NCI-H526 (cell line): ENCODE measurements at regions not wholly inside any gene's neighbourhood (a gene's known extent, or its start where the extent isn't known, plus 50 kb on each side); places are given as distances from the start of the nearest gene placed in this dataset.

ENCODE experiments used
- DNase-seq, 2 experiments: peaks; one replicate each; lab custom pipeline; 2025; lab: John Stamatoyannopoulos, UW

GRCh38 chr20:51156041-51156982 is 133.4 kb upstream of the KCNG1 start:
- no peak for DNase-seq

- DNase-seq, result no peak
Measured at GRCh38 chr20:51154708-51155690, 132.1 kb upstream of the KCNG1 start.

DNA sequence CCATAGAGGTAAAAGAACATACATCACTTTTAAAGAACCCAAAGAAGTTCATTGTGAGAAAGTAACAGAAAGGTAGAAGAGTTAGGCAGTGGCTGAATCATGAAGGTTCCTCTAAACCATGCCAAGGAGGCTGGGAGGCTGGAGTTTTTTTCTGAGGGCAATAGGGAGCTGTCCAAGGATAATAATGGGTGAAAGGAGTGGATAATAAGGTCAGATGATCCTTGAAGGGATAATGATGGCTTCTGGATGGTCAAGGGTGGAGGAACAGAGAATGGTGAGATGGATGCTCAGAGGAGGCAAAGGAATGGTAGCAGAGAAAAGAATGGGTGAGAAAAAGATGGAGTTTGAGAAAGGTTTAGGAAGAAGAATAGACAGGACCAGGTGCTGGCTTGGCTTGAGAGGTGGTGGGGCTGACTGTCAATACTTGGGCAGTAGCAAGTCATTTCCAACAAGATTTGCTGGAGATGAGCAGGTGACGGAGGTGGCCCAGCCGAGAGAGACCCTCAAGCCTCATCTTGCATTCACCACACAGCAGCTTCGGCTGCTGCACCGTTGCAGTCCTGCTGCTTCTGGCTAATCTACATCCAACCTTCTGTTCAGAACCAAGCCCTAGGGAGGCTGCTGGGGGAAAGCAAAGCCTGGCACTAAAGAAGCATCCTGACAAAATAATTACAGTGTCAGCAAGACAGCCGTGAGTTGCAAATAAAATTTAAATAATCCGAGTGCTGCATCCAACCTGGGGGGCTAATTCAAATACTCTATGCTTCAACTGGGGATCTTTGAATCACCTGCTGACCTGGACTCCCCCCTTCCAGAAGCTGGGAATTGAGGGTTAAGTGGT is 131.2 kb upstream of the KCNG1 start:
- no peak for DNase-seq

GRCh38 chr20:51148941-51149340 is 126.0 kb upstream of the KCNG1 start:
- no peak for DNase-seq

GRCh38 chr20:51144476-51144875 is 121.6 kb upstream of the KCNG1 start:
- DNase-seq, result no peak

GRCh38 chr20:51143652-51144051 is 120.7 kb upstream of the KCNG1 start:
- no peak for DNase-seq

- no peak for DNase-seq
Measured at GRCh38 chr20:51142448-51142847, 119.5 kb upstream of the KCNG1 start.

- no peak for DNase-seq
Measured at GRCh38 chr20:51140671-51141070, 117.8 kb upstream of the KCNG1 start.

- no peak for DNase-seq
Measured at GRCh38 chr20:51139891-51140290, 117.0 kb upstream of the KCNG1 start.

GRCh38 chr20:51138576-51138975 is 115.7 kb upstream of the KCNG1 start:
- no peak for DNase-seq

DNA sequence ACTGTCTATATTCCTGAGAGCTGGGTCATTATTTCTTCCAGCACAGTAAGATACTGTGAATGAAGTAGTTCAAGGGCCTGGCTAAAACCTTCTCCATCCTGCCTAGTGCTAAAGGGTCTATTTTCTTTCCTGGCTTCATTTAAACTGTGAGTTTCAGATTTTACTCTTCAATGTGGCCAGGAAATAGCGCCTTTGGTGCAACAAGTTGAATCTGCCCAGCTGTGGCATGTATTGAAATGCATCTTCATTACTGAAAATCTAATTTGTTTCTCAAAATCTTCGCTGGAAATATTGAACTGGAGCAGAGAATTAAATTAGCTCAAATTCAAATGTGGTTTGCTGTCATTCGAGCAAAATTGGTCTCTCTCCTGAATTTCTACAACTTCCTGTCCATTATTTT is 114.6 kb upstream of the KCNG1 start:
- DNase-seq, result no peak

DNA sequence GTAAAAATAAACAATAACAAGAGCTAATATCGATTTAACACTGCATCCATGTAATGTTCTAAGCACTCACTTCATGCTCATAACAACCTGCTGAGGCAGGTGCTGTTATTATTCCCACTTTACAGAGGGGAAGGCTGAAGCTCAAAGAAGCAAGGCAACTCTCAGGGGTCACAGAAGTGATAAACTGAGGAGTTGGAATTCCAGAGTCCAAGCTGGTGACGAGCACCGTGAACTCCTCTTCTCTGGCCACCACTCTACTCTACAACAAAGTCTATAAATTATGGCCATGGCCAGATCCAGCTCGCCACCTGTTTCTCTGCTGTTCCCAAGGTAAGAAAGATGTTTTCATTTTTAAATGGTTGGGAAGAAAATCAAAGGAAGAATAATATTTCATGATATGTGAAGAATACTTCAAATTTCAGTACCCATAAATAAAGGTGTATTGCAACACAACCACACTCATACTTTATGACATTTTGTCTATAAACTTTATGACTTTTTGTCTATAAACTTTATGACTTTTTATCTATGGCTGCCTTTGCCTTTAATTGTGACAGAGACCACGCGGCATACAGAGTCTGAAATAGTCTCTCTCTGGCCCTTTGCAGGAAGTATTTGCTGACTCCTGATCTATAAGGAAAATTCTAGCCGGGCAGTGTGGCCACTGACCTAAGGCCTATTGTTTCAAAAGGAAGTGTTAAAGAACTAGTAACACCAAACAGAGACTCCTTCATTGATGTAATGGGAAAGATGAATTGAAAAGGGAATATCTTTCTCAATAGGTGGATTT is 113.2 kb upstream of the KCNG1 start:
- DNase-seq, result no peak

DNA sequence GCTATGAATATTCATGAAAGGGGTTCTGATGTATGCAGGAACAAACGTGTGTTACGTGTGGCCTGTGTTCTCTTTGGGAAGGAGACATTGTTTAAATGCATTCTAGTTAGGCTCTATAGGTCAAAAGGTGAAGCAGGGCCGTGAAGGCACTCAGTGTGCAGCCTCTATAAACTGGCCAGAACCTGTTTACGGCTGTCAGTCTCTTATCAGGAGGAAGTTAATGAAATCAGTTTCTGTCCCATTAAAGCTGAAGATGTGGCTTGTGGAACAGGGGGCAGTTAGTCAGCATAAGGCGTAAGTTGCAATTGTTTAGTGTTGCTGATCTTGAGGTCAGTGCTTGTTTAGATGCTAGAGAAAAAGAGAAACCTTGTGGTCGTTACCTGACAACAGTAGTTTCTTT is 111.5 kb upstream of the KCNG1 start:
- no peak for DNase-seq

- no peak for DNase-seq
Measured at GRCh38 chr20:51132279-51132678, 109.4 kb upstream of the KCNG1 start.

DNA sequence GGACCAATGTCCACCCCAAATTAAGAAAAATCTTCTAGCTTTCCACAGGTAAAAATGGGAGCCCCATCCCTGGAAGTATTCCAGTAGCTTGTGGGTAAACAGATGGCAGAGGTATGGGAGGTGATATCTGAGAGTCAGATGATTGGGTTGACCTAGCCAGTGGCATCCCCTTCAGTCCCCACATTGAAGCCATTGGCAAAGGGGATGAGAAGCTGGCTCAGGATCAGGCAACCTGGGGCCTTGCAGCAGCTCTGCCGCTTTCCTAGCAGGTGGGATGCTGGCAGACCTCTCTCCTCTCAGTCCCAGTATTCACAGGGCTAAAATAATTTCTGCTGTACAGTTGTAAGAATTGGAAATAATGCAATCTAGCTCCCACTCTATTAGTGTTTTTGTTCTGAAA is 108.9 kb upstream of the KCNG1 start:
- no peak for DNase-seq

DNA sequence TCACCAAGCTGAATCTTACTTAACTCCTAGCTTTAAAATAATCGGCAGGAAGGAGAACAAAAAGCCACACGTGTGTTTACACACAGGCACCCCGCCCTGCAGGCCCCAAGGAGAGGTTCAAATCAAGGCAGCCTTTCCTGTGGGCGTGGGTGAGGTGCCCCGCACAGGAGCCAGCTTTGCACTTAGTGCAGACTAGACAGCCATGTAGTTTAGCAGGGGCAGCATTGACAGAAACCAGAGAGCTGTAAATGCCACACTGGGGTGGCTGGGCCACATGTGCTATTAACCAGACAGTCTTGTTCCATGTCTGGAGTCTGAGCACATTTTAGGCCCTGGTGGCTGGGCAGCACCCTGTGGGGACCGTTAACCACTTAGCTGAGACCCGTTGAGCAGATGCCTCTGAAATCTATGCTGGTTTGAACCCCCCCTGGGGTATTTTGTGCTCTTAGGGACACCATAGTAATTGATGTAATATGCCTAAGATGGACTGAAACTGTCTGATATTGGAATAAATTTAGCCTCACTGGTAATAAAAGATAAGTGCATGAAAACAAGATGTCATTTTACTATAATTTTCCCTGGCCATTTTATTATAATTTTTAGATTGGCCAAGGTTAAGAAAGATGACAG is 106.4 kb upstream of the KCNG1 start:
- no peak for DNase-seq

- no peak for DNase-seq
Measured at GRCh38 chr20:51128198-51128597, 105.3 kb upstream of the KCNG1 start.

DNA sequence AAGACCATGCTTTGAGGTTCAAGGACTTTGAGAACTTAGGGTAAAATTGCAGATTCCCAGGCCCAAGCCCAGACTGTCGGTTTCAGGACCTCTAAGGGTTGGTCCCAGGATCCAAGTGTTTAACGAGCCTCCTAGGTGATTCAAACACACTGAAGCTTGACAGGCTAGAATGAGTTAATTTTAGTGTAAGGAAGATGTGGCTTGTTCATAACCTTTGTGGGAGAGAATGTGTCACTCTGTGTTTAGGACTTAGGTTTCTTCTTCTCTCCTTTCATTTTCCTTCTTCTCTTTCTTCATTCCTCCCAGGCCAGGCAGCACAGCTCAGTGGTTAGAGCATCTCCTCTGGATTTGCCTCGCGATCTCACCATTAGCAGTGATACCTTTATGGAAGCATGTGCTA is 104.8 kb upstream of the KCNG1 start:
- DNase-seq, result no peak

DNA sequence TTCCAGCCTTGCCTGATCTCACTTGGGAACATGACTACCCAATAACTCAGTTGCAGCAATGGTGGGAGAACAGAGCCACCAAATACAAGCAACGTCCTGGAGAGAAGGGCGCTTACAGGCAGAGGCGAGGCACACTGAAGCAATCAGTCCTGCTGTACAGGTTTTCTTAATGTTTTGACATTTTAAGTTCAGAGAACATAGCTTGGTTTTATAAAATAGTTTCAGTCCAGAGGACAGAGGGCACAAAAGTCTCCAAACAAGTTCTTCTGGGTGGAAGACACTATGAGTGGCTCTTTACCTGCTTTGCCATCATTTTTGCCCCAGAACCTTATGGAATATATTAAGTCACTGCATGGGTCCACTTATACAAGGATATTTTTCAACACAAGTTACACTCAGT is 103.4 kb upstream of the KCNG1 start:
- no peak for DNase-seq

- DNase-seq, result no peak
Measured at GRCh38 chr20:51125780-51126179, 102.9 kb upstream of the KCNG1 start.

GRCh38 chr20:51125105-51125504 is 102.2 kb upstream of the KCNG1 start:
- no peak for DNase-seq
